ENCODE measurements at regions not wholly inside any gene's neighbourhood (a gene's known extent, or its start where the extent isn't known, plus 50 kb on each side); places are given as distances from the start of the nearest gene placed in this dataset.

DNA sequence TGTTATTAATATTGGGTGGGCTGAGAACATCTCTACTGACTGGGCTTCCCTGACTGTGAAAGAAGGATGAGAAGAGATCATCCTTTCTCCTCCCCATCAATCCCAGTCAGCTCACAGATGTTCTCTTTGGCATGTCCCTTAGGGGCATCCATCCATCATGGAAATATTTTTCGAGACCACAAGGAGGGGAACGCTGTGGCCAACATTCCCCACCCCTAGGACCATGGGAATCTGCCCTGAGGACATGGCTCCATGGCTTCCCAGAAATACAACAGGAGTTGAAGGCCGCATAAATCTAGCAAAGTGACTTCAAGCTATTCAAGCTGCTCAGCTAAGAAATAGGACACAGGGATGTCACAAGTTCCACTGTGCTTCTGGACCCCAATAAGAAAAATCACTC is 456.8 kb downstream of the MED13L start:
- H3K4me1 ChIP-seq (ENCODE audit: control insufficient read depth, insufficient read depth, low read length, poor library complexity, severe bottlenecking), result no peaks in the 10 kb centered on the region
- no peak overlapping the region for H3K4me3 Mint-ChIP-seq
- peaks cover 0 to 2% of the 10 kb centered on the region in 2 experiments for H3K9me3 ChIP-seq (ENCODE audit: control insufficient read depth in 2 of 2, low read length in 2 of 2)
- H3K27ac ChIP-seq (ENCODE audit: insufficient read depth, low read length, poor library complexity, severe bottlenecking), result no peak overlapping the region
- H3K36me3 Mint-ChIP-seq, result no peaks in the 10 kb centered on the region
- no peaks in the 10 kb centered on the region for H3K4me1 Mint-ChIP-seq
- peaks cover under 1% of the 10 kb centered on the region for H3K27me3 Mint-ChIP-seq
- H3K9me3 Mint-ChIP-seq, result peaks cover 0 to 3% (median 0%) of the 10 kb centered on the region in 7 donors
- H3K36me3 ChIP-seq (ENCODE audit: control insufficient read depth, insufficient read depth, low read length), result no peaks in the 10 kb centered on the region
- no peak overlapping the region for H3K27ac Mint-ChIP-seq
- H3K4me3 ChIP-seq (ENCODE audit: low read depth, low read length), result no peak overlapping the region
- no peak for ATAC-seq (ENCODE audit: low read depth in 2 of 2)
- no peak for DNase-seq
- no peaks in the 10 kb centered on the region for H3K27me3 ChIP-seq (ENCODE audit: control insufficient read depth, insufficient read depth, low read length)

DNA sequence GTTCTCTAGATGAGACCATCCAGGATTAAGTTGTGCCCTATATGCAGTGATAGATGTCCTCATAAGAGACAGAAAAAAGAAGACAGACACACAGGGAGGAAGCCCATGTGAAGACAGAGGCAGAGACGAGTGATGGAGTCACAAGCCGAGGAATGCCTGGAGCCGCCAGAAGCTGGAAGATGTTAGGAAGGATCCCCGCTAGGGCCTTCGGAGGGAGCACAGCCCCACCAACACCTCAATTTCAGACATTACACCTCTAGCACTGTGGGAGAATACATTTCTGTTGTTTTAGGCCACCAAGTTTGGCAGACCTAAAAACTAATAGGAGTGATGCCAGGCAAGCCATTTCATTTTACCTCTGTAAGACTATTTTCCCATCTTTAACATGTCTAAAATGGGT is 458.5 kb downstream of the MED13L start:
- Histone ChIP-seq H3K27me3 (ENCODE audit: control insufficient read depth, insufficient read depth, low read length) (no peaks in the 10 kb centered on the region), H3K9me3 (ENCODE audit: control insufficient read depth in 2 of 2, low read length in 2 of 2) (no peaks in the 10 kb centered on the region), H3K27ac (ENCODE audit: insufficient read depth, low read length, poor library complexity, severe bottlenecking) (no peak overlapping the region), H3K36me3 (ENCODE audit: control insufficient read depth, insufficient read depth, low read length) (no peaks in the 10 kb centered on the region), H3K4me3 (ENCODE audit: low read depth, low read length) (no peak overlapping the region), H3K4me1 (ENCODE audit: control insufficient read depth, insufficient read depth, low read length, poor library complexity, severe bottlenecking) (no peaks in the 10 kb centered on the region)
- no peak overlapping the region for H3K27ac Mint-ChIP-seq
- peaks cover 0 to 3% (median 0%) of the 10 kb centered on the region in 7 donors for H3K9me3 Mint-ChIP-seq
- no peak for ATAC-seq (ENCODE audit: low read depth in 2 of 2)
- H3K27me3 Mint-ChIP-seq, result no peaks in the 10 kb centered on the region
- H3K4me3 Mint-ChIP-seq, result no peak overlapping the region
- H3K4me1 Mint-ChIP-seq, result no peaks in the 10 kb centered on the region
- H3K36me3 Mint-ChIP-seq, result no peaks in the 10 kb centered on the region
- no peak for DNase-seq

DNA sequence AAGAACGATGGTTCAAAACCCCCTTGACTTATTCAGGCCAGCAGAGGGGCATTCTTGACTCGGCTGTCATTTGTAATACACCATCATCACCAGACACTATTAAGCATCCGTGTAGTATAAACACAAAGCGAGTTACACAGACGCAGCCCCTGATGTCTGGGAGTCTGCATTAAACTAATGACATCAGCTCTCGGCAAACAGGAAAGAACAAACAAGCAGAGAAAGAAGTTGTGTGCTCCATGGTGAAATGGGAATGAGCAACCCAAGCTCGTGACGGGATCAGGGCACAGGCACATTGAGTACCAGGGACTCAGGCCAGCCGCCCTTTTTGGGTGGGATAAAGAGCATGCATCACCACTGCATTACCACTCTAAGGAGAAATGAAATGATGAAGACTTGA is 460.1 kb downstream of the MED13L start:
- H3K27ac Mint-ChIP-seq, result no peak overlapping the region

DNA sequence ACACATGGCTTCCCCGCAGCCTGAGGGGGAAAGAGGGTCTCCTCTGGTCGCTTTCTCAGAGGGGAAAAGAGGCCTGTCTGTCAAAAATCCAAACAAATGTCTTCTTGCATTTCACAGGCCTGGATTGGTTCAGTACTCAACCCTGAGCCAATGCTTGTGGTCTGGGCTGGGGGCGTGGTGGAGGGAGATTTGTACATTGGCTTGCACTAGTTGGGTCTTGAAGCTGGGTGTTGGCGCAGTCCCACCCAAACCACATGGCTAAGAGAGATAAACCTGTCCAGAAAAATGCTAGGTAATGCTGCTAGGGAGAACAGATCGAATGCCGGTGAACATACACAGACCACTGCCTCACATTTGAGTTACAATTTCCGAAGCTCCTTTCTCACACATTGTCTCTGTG is 461.6 kb downstream of the MED13L start:
- Mint-ChIP-seq H3K9me3 (peaks cover 0 to 15% (median 3%) of the 10 kb centered on the region in 7 donors), H3K27ac (no peak overlapping the region), H3K27me3 (no peaks in the 10 kb centered on the region), H3K4me1 (no peaks in the 10 kb centered on the region), H3K4me3 (no peak overlapping the region), H3K36me3 (no peaks in the 10 kb centered on the region)
- Histone ChIP-seq H3K27ac (ENCODE audit: insufficient read depth, low read length, poor library complexity, severe bottlenecking) (no peak overlapping the region), H3K36me3 (ENCODE audit: control insufficient read depth, insufficient read depth, low read length) (no peaks in the 10 kb centered on the region), H3K4me1 (ENCODE audit: control insufficient read depth, insufficient read depth, low read length, poor library complexity, severe bottlenecking) (no peaks in the 10 kb centered on the region), H3K4me3 (ENCODE audit: low read depth, low read length) (no peak overlapping the region), H3K9me3 (ENCODE audit: control insufficient read depth in 2 of 2, low read length in 2 of 2) (no peaks in the 10 kb centered on the region), H3K27me3 (ENCODE audit: control insufficient read depth, insufficient read depth, low read length) (no peaks in the 10 kb centered on the region)
- DNase-seq, result no peak
- no peak for ATAC-seq (ENCODE audit: low read depth in 2 of 2)

More for the DNA sequence above, 460.1 kb downstream of the MED13L start:
- H3K27ac ChIP-seq (ENCODE audit: insufficient read depth, low read length, poor library complexity, severe bottlenecking), result no peak overlapping the region
- H3K4me3 ChIP-seq (ENCODE audit: low read depth, low read length), result no peak overlapping the region
- Mint-ChIP-seq H3K36me3 (no peaks in the 10 kb centered on the region), H3K27me3 (no peaks in the 10 kb centered on the region), H3K4me3 (no peak overlapping the region), H3K9me3 (peaks cover 0 to 6% (median 2%) of the 10 kb centered on the region in 7 donors), H3K4me1 (no peaks in the 10 kb centered on the region)
- no peaks in the 10 kb centered on the region for H3K36me3 ChIP-seq (ENCODE audit: control insufficient read depth, insufficient read depth, low read length)
- ATAC-seq (ENCODE audit: low read depth in 2 of 2) (no peak), DNase-seq (no peak)
- no peaks in the 10 kb centered on the region for H3K27me3 ChIP-seq (ENCODE audit: control insufficient read depth, insufficient read depth, low read length)
- no peaks in the 10 kb centered on the region for H3K4me1 ChIP-seq (ENCODE audit: control insufficient read depth, insufficient read depth, low read length, poor library complexity, severe bottlenecking)
- no peaks in the 10 kb centered on the region for H3K9me3 ChIP-seq (ENCODE audit: control insufficient read depth in 2 of 2, low read length in 2 of 2)

DNA sequence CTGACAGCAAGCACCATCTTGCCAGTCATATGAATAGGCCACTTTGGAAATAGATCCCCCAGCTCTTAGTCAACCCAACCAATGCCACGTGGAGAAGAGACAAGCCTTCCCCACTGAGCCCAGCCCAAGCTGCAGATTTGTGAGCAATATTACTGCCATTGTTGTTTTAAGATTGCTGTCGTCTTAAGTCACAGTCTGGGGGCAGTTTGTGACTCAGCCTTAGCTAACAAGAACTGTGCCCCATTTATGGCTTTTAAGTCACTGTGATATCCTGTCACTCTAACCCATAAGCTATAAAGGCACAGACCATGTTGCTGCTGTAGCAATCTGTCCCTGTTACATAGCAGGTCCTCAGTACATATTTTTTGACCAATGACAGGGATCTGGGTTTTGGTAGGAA is 464.2 kb downstream of the MED13L start:
- Histone ChIP-seq H3K36me3 (ENCODE audit: control insufficient read depth, insufficient read depth, low read length) (no peaks in the 10 kb centered on the region), H3K27ac (ENCODE audit: insufficient read depth, low read length, poor library complexity, severe bottlenecking) (no peak overlapping the region), H3K9me3 (ENCODE audit: control insufficient read depth in 2 of 2, low read length in 2 of 2) (no peaks in the 10 kb centered on the region), H3K4me1 (ENCODE audit: control insufficient read depth, insufficient read depth, low read length, poor library complexity, severe bottlenecking) (no peaks in the 10 kb centered on the region), H3K4me3 (ENCODE audit: low read depth, low read length) (no peak overlapping the region), H3K27me3 (ENCODE audit: control insufficient read depth, insufficient read depth, low read length) (no peaks in the 10 kb centered on the region)
- H3K36me3 Mint-ChIP-seq, result no peaks in the 10 kb centered on the region
- ATAC-seq (ENCODE audit: low read depth in 2 of 2) (no peak), DNase-seq (no peak)
- no peak overlapping the region for H3K27ac Mint-ChIP-seq
- no peaks in the 10 kb centered on the region for H3K4me1 Mint-ChIP-seq
- no peak overlapping the region for H3K4me3 Mint-ChIP-seq
- peaks cover 0 to 22% (median 7%) of the 10 kb centered on the region in 7 donors for H3K9me3 Mint-ChIP-seq
- no peaks in the 10 kb centered on the region for H3K27me3 Mint-ChIP-seq

DNA sequence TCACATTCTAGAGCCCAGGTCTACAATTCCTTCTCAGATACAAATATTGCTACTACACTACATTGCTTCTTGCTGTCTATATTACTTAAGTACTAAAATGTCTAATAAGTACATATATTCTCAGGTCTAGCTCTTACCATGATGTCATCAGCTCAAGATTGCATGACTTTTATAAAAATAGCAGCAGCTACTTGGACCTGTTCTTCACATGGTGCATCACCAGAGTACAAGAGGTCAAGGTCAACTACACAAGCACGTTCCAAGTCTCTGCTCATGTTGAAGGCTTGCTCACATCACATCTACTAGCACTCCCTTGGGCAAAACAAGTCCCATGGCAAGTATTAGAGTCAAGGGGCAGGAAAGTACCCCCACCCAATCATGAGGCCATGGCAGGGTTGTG is 465.6 kb downstream of the MED13L start:
- DNase-seq, result no peak
- no peak overlapping the region for H3K27ac Mint-ChIP-seq
- Histone ChIP-seq H3K4me1 (ENCODE audit: control insufficient read depth, insufficient read depth, low read length, poor library complexity, severe bottlenecking) (no peaks in the 10 kb centered on the region), H3K27me3 (ENCODE audit: control insufficient read depth, insufficient read depth, low read length) (no peaks in the 10 kb centered on the region), H3K9me3 (ENCODE audit: control insufficient read depth in 2 of 2, low read length in 2 of 2) (no peaks in the 10 kb centered on the region), H3K36me3 (ENCODE audit: control insufficient read depth, insufficient read depth, low read length) (no peaks in the 10 kb centered on the region), H3K27ac (ENCODE audit: insufficient read depth, low read length, poor library complexity, severe bottlenecking) (no peak overlapping the region), H3K4me3 (ENCODE audit: low read depth, low read length) (no peak overlapping the region)
- no peaks in the 10 kb centered on the region for H3K27me3 Mint-ChIP-seq
- no peak for ATAC-seq (ENCODE audit: low read depth in 2 of 2)
- no peaks in the 10 kb centered on the region for H3K4me1 Mint-ChIP-seq
- H3K4me3 Mint-ChIP-seq, result no peak overlapping the region
- peaks cover 0 to 22% (median 7%) of the 10 kb centered on the region in 7 donors for H3K9me3 Mint-ChIP-seq
- no peaks in the 10 kb centered on the region for H3K36me3 Mint-ChIP-seq

DNA sequence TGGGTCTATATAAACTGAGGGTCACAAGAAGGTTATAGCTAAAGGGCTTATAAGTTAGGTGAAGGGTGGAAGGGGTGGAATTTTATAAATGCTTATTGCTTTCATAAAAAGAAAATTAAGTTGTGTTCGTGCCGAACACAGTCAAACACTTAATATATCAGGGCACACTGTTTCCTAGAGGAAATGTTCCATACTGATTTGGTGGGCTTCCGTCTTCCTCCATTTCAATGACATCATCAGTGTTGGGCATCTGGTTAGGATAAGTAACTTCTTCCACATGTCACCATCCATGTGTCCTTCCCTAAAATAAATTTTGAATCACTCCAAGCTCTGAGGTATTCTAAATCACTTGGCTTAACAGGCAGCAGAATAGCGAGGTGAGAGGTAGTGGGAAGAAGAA is 466.4 kb downstream of the MED13L start:
- no peaks in the 10 kb centered on the region for H3K36me3 ChIP-seq (ENCODE audit: control insufficient read depth, insufficient read depth, low read length)
- H3K4me1 ChIP-seq (ENCODE audit: control insufficient read depth, insufficient read depth, low read length, poor library complexity, severe bottlenecking), result no peaks in the 10 kb centered on the region
- H3K27ac ChIP-seq (ENCODE audit: insufficient read depth, low read length, poor library complexity, severe bottlenecking), result no peak overlapping the region
- Mint-ChIP-seq H3K4me1 (no peaks in the 10 kb centered on the region), H3K27me3 (no peaks in the 10 kb centered on the region), H3K36me3 (no peaks in the 10 kb centered on the region), H3K27ac (no peak overlapping the region), H3K4me3 (no peak overlapping the region), H3K9me3 (peaks cover 0 to 22% (median 7%) of the 10 kb centered on the region in 7 donors)
- H3K9me3 ChIP-seq (ENCODE audit: control insufficient read depth in 2 of 2, low read length in 2 of 2), result no peaks in the 10 kb centered on the region
- DNase-seq (no peak), ATAC-seq (ENCODE audit: low read depth in 2 of 2) (no peak)
- H3K27me3 ChIP-seq (ENCODE audit: control insufficient read depth, insufficient read depth, low read length), result no peaks in the 10 kb centered on the region
- H3K4me3 ChIP-seq (ENCODE audit: low read depth, low read length), result no peak overlapping the region

DNA sequence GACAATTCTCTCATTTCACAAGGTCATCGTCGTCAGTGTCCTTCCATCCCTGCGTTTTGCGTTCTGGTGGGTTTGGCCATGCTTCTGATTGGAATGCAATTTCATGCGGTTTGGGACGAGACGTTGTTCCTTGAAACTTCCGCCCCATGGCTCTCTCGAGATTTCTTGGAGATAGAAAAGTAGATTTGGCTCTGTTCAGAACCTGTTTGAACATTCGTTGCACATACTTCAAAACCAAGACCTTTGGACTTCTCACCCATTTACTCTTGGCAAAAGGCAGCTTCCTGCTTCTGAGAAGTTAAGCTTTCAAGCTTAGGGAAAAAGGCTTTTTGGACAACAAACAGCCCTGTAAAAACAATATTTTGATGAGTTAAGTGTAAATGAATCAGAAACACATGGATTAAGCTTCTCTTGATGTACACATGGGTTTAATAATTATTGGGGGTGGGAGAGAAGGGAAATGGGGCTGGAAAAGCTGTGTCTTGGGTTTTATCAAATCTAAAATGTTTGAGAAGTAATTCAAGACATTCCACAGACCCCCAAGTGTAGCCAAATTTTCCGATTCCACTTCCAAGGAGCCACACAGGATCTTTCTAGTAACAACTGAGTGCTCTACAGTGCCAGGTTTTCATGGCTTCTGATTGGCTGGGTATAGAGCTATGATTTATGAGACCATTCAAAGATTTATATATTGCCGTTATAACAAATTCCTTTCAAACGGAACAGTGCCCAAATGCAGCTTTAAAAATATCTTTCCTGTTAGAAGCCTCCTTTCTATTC is 467.2 kb downstream of the MED13L start:
- Histone ChIP-seq H3K4me1 (ENCODE audit: control insufficient read depth, insufficient read depth, low read length, poor library complexity, severe bottlenecking) (no peaks in the 10 kb centered on the region), H3K27ac (ENCODE audit: insufficient read depth, low read length, poor library complexity, severe bottlenecking) (no peak overlapping the region), H3K9me3 (ENCODE audit: control insufficient read depth in 2 of 2, low read length in 2 of 2) (no peaks in the 10 kb centered on the region), H3K36me3 (ENCODE audit: control insufficient read depth, insufficient read depth, low read length) (no peaks in the 10 kb centered on the region), H3K4me3 (ENCODE audit: low read depth, low read length) (no peak overlapping the region), H3K27me3 (ENCODE audit: control insufficient read depth, insufficient read depth, low read length) (no peaks in the 10 kb centered on the region)
- no peak overlapping the region for H3K27ac Mint-ChIP-seq
- H3K4me3 Mint-ChIP-seq, result no peak overlapping the region
- no peaks in the 10 kb centered on the region for H3K27me3 Mint-ChIP-seq
- H3K4me1 Mint-ChIP-seq, result no peaks in the 10 kb centered on the region
- no peaks in the 10 kb centered on the region for H3K36me3 Mint-ChIP-seq
- ATAC-seq (ENCODE audit: low read depth in 2 of 2) (no peak), DNase-seq (no peak)
- peaks cover 0 to 25% (median 7%) of the 10 kb centered on the region in 7 donors for H3K9me3 Mint-ChIP-seq
